ENCODE measurements at regions not wholly inside any gene's neighbourhood (a gene's known extent, or its start where the extent isn't known, plus 50 kb on each side); places are given as distances from the start of the nearest gene placed in this dataset.

DNA sequence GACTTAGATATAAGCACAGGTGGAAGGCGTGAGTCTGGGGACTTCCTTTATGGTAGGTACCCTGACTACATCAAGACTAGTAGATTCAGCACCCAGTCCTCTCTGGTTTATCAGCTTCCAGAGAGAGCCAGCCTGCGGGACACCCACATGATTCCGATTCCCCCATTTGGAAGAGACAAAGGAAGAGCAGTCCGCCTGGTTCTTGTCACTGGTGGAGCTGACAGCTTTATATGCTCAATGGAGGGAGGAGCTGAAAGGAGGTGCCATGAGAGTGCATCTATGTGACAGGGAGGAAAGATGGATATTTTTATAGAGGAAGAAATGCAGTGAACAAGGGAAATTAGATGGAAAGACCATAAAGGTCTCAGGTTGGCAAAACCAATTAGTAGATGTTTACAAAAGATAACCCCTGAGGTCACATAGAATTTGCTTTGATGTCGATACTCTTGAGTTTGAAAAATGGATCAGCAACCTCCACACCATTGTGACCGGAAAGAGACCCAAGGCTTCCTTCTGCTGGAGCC, 437.7 kb downstream of the PMP22 start:
- no peak for DNase-seq (ENCODE audit: low read depth)
- TF ChIP-seq, protein P1, sequence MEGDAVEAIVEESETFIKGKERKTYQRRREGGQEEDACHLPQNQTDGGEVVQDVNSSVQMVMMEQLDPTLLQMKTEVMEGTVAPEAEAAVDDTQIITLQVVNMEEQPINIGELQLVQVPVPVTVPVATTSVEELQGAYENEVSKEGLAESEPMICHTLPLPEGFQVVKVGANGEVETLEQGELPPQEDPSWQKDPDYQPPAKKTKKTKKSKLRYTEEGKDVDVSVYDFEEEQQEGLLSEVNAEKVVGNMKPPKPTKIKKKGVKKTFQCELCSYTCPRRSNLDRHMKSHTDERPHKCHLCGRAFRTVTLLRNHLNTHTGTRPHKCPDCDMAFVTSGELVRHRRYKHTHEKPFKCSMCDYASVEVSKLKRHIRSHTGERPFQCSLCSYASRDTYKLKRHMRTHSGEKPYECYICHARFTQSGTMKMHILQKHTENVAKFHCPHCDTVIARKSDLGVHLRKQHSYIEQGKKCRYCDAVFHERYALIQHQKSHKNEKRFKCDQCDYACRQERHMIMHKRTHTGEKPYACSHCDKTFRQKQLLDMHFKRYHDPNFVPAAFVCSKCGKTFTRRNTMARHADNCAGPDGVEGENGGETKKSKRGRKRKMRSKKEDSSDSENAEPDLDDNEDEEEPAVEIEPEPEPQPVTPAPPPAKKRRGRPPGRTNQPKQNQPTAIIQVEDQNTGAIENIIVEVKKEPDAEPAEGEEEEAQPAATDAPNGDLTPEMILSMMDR (IDR thresholded peaks at IDR 0.05; ENCODE audit: insufficient read depth, low read depth, low read length, missing control alignments): no peak
- no peak overlapping the region for H3K4me3 ChIP-seq (ENCODE audit: low read length)

DNA sequence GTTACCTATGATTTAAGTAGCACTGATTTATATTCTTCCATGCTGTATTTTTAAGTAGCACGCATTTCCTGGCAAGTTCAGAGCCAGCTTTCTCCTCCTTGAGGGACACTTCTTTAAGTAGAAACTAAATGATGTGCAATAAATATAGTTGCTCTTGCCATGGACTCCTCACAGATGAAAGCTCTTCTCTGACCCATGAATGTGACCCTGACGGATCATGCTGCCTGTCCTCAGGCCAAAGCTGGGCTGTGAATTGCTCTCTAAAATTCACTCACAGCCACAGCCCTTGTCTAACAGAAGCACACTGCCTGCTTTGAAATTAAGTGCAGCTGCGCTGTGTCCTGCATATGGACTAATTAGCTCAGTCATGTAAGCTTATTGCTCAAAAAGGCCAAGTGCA, 438.8 kb downstream of the PMP22 start:
- H3K4me3 ChIP-seq (ENCODE audit: low read length): no peak overlapping the region
- DNase-seq (ENCODE audit: low read depth): no peak
- TF ChIP-seq, protein P1 (IDR thresholded peaks at IDR 0.05; ENCODE audit: insufficient read depth, low read depth, low read length, missing control alignments): no peak

DNA sequence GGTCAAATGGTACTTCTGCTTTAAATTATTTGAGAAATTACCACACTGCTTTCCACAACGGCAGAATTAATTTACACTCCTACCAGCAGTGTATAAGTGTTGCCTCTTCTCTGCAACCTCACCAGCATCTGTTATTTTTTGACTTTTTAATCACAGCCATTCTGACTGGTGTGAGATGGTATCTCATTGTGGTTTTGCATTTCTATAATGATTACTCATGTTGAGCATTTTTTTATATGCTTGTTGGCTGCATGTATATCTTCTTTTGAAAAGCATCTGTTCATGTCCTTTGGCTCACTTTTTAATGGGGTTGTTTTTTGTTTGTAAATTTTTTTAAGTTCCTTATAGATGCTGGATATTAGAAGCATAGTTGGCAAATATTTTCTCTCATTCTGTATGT, 446.7 kb downstream of the PMP22 start:
- TF ChIP-seq, protein P1 (IDR thresholded peaks at IDR 0.05; ENCODE audit: insufficient read depth, low read depth, low read length, missing control alignments): no peak
- H3K4me3 ChIP-seq (ENCODE audit: low read length): no peak overlapping the region
- no peak for DNase-seq (ENCODE audit: low read depth)

DNA sequence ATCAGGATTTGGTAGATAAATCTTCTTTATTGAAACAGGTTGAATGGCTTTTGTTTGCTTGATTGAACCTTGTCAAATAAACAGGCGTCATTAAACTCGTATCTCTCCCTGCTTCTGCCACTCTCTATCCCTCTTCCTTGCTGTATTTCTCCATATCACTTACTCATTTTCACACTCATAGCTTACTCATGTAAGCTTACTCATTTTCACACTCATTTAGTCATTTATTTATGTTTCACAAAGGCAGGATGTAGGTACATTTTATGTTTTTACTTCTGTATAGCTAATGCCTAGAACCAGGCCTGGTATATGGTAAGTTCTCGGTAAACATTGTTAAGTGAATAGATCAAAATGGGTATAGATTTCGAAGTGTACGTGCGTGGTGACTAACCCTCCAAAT, 450.0 kb downstream of the PMP22 start:
- peak; percentile 81 for DNase-seq (ENCODE audit: low read depth)
- TF ChIP-seq, protein P1 (IDR thresholded peaks at IDR 0.05; ENCODE audit: insufficient read depth, low read depth, low read length, missing control alignments): no peak

DNA sequence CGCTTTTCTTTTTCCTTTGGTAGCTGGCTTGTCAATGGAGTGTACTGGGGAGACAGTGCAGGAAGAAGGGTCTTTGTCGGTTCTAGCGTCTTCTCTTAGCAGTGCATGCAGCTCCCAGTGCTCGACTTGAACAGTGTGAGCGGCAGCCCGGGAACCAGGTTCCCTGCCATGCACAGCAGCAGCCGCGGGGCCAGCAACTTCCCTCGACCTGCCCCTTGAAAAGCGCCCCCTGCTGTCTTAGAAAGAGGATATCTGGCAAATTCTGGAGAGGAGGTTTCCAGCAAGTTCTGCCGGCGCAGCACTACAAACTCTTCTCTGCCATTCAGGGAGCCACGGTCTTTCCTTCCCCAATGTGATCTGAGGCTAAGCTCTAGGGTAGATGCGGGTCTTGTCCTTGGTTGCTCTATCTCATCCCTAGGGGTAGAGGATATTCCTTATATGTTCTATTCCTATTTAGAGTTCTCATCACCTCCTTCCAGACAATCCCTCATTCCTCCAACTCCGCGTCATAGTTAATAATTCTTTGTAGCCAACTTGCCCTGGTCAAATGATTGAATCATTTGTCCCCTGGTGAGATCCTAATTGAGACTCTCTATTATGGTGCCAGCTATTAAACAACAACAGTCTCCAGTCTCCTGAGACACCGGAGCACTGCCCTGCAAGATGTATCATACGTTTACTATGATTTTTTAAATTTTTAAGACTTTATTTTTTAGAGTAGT, 451.3 kb downstream of the PMP22 start:
- no peak overlapping the region for H3K4me3 ChIP-seq (ENCODE audit: low read length)
- TF ChIP-seq, protein P1 (IDR thresholded peaks at IDR 0.05; ENCODE audit: insufficient read depth, low read depth, low read length, missing control alignments): no peak
- no peak for DNase-seq (ENCODE audit: low read depth)

More for the DNA sequence above, 450.0 kb downstream of the PMP22 start:
- H3K4me3 ChIP-seq (ENCODE audit: low read length): no peak overlapping the region

DNA sequence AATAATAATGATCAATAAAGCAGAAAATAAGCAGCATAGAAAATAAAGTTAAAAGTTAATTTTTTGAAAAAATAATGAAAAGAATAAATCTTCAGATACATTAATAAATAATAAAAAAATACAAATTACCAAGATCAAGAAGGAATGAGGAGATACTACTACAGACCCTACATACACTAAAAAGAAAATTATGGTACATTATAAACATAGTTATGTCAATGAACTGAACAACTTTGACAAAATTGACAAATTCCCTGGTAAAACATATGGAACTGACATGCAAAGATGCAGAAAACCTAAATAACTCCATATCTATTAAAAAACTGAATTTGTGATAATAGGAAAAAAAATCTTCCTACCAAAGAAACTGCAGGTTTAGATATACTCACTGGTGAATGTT, 456.7 kb downstream of the PMP22 start:
- H3K4me3 ChIP-seq (ENCODE audit: low read length): no peak overlapping the region
- no peak for DNase-seq (ENCODE audit: low read depth)
- TF ChIP-seq, protein P1 (IDR thresholded peaks at IDR 0.05; ENCODE audit: insufficient read depth, low read depth, low read length, missing control alignments): no peak

DNA sequence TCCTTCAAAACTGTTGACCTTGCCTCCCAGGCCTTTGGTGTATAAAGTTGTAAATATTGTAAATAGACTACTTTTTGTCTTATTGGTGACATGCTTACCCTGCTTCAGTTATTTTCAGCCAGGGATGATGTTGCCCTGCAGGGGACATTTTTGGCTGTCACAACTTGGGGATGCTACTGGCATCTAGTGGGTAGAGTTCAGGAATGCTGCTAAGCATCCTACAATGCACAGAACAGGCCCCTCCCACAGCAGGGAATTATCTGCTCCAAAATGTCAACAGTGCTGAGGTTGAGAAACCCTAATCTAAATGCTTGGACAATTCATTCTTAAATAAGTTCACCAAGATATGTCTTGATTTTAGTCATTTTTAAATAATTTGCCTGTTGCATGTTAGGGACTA, 459.8 kb downstream of the PMP22 start:
- TF ChIP-seq, protein P1 (IDR thresholded peaks at IDR 0.05; ENCODE audit: insufficient read depth, low read depth, low read length, missing control alignments): peak; percentile 13
- H3K4me3 ChIP-seq (ENCODE audit: low read length): no peak overlapping the region
- no peak for DNase-seq (ENCODE audit: low read depth)
